ENCODE measurements at regions not wholly inside any gene's neighbourhood (a gene's known extent, or its start where the extent isn't known, plus 50 kb on each side); places are given as distances from the start of the nearest gene placed in this dataset.

GRCh38 chr5:97846643-97847042 lies 663.6 kb upstream of the RIOK2 start:
- no peak for DNase-seq (ENCODE audit: low read depth)

GRCh38 chr5:97847920-97848631 lies 665.0 kb upstream of the RIOK2 start:
- no peak for DNase-seq (ENCODE audit: low read depth)

- no peak for DNase-seq (ENCODE audit: low read depth)
Observed at GRCh38 chr5:97851036-97851435, 668.0 kb upstream of the RIOK2 start.

DNA sequence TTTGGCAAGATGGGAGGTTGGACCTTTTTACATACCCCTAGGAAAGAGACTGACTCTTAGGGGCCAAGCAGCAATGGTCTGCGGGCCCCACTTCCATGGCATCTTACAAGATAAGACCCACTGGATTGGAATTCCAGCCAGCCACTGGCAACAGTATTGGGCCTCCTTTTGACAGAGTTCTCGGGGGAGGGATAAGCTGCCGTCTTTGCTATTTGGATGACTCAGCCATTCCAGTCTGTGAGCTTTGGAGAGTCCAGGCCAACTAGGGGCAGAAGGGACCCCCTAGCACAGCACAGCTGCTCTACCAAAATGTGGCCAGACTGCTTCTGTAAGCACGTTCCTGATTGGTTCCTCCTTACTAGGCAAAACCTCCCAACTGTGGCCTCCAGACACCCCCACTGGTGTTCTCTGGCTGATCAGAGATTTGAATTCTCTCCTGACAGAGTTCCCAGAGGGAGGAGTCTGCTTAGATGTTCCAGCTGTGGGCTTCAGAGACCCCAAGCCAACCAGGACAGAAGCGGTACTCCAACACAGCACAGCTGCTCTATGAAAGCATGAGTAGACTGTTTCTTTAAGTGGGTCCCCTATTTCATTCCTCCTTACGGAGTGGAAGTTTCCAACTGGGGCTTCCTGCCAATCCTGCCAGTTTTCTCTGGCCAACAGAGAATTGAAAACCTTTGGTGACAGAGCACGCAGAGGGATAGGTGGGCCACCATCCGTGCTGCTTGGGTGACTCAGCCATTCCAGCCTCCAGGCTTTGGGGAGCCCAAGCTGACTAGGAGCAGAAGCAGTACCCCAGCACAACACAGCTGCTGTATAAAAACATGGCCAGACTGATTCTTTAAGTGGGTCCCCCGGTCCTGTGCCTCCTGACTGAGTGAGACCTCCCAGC lies 672.1 kb upstream of the RIOK2 start:
- DNase-seq (ENCODE audit: low read depth) = peak; percentile 38

DNA sequence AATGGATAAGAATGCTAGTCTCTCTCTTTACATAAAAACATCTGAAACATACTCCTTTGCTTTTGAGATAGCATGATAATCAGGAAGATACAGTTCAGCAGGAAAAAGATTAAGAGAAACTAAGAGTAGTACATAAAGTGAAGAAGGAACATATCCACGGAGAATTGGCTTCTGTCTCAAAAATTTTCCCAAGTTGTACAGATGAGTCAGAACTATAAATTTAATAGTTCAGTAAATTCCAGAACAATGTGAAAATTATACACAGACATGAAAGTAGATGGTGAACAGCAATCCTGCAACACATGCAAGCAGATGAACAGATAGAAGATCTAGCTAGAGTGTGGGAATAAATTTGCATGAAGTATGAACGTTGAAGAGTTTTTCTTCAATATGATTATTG lies 691.4 kb upstream of the RIOK2 start:
- DNase-seq (ENCODE audit: low read depth) = no peak

DNA sequence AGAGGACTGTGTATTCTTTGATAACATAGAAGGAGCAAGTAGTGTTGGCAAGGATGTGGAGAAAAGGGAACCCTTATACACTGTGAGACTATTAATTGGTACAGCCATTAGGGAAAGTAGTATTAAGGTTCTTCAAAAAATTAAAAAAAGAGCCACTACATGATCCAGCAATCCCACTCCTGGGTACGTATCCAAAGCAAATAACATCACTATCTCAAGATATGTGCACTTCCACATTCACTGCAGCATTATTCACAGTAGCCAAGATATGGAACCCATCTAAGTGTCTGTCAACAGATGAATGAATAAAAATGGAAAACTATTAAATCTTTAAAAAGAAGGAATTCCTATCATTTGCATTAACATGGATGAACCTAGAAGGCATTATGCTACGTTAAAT lies 693.2 kb upstream of the RIOK2 start:
- DNase-seq (ENCODE audit: low read depth) = no peak

DNA sequence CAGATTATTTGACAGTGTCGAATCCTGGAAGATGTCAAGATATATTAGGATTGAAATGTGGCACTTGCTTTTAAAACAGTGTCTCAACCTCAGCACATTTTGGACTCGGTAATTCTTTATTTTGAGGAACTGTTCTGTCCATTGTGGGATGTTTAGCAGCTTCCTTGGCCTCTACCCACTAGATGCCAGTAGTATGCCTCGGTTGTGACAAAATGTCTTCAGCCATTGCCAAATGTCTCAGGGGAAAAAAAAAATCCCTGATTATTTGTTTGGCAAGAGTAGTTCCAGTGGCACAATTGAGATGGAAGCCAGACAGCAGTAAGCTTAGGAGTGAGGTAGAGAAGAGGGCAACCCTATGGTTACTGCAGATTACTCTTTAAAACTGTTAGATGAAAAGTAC lies 694.5 kb upstream of the RIOK2 start:
- DNase-seq (ENCODE audit: low read depth) = no peak

DNA sequence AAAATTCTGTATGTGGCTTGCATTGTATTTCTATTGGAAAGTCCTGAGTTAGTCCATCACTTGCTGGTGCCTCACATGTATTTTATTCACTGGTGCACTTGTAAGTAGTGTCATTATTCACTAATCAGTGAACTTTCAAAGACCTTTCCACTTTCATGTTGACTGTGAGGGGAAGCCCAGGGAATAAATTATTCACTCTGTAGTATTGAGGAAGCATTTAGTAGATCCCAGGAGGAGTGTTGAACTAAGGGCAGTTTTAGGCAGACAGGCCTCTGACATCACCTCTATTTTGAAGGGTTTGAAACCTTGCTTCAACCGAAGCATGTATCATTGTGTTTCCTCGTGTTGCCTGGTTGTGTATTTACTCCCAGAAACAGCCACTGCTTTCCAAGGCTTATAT lies 705.4 kb upstream of the RIOK2 start:
- DNase-seq (ENCODE audit: low read depth) = no peak

DNA sequence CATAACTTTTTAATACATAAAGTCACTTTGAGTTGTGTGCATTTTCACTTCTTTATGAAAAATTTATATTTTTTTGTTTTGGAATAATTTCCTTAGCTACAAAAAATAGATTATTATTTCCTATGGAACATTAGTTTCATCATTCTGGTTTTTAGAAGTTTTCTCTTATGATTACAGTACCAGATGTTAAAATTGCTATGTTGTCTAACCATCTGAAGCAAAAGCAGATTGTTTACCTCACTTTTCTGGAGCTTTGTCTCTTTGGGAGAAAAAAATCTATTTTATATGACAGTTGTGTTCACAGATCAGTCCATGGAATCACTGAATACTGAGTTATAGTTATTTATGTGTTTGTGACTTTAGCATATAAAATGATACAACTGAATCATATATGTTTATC lies 708.9 kb upstream of the RIOK2 start:
- no peak for DNase-seq (ENCODE audit: low read depth)

DNA sequence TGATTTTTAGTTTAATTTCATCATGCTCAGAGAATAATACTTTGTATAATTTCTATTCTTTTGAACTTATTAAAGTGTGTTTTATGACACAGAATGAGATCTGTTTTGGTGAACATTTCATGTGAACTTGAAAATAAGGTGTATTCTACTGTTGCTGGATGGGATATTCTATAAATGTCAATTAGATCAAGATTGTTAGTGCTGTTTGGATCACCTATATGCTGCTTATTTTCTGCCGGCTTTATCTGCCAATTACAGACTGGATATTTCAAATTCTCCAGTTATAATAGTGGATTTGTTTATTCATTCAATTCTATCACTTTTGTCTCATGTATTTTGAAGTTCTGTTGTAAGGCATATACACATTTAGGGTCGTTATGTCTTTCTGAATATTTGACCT lies 720.7 kb upstream of the RIOK2 start:
- DNase-seq (ENCODE audit: low read depth) = no peak

GRCh38 chr5:97906135-97906534 lies 723.1 kb upstream of the RIOK2 start:
- no peak for DNase-seq (ENCODE audit: low read depth)

- DNase-seq (ENCODE audit: low read depth) = no peak
Observed at GRCh38 chr5:97907646-97908400, 724.8 kb upstream of the RIOK2 start.

- no peak for DNase-seq (ENCODE audit: low read depth)
Observed at GRCh38 chr5:97909541-97909940, 726.5 kb upstream of the RIOK2 start.

DNA sequence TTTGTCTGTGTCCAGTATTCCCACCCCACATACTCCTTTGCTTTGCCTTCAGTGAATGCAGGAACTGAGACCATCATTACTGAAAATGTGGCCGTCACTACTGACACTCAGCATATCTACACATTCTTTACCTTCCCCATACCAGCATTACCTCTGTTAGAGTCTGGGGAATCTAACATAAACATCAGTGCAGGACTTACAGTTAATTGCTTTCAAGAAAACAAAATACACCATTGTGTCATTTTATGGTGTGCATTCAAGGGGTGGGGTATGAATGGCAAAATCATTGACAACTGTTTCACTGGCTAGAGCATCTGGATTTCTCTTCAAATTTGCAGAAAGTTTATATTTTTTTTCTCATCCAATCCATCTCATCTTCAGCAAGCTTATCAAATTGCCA lies 731.4 kb upstream of the RIOK2 start:
- no peak for DNase-seq (ENCODE audit: low read depth)

- no peak for DNase-seq (ENCODE audit: low read depth)
Observed at GRCh38 chr5:97915106-97915505, 732.1 kb upstream of the RIOK2 start.

DNA sequence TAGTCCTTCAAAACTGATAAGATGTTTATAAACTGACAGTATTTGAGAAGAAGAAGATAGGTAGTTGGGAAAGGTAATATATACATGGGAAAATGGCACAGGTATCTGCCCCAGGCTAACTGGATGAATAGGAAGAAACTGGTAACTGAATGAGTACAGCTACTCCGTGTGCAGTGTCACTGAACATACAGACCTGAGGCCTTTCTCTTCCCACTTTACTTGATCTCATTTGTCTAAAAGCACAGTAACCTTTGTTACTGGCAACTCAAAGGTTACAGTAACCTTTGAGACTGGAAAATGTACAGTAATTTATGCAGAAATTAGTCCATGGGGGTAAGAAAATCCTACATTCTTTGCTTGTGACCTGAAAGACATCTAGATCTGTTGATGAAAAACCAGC lies 735.0 kb upstream of the RIOK2 start:
- no peak for DNase-seq (ENCODE audit: low read depth)

- no peak for DNase-seq (ENCODE audit: low read depth)
Observed at GRCh38 chr5:97918620-97919019, 735.6 kb upstream of the RIOK2 start.

DNA sequence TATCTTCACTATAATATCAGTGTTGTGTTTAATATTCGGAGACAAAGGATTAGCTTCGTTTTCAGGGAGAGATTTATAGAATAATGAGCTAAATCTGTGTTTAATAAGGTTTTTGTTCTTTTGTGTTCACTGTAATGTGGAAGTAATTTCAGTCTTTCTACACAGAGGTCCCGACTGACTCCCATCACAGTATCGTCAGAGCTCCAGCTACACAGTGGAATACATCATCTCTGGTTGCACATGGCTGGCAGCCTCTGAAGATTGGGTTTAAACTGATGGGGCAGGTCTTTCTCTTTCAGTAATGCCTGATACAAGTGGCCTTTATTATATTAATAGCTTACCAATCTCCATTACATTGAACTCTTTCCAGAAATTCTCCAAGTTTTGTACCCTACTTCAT lies 736.7 kb upstream of the RIOK2 start:
- DNase-seq (ENCODE audit: low read depth) = peak; percentile 14

DNA sequence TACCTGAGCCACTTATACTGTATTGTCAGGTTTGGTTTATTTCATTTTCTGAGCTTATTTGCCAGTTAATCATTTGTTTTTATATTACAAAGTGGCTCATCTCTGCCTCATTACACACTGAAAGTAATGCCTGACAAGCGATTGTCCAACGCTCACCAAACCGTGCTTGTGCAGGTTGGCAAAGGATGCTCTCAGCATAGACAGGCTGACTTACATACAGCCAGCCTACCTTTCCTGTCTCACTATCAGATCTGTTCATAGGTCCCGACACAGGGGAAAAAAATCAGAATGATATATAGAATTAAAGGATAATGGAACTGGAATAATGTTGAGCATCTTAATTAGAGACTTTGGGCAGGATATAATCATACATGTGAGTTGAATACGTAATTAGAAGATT lies 739.7 kb upstream of the RIOK2 start:
- no peak for DNase-seq (ENCODE audit: low read depth)

GRCh38 chr5:97923496-97923895 lies 740.4 kb upstream of the RIOK2 start:
- no peak for DNase-seq (ENCODE audit: low read depth)

GRCh38 chr5:97923997-97924396 lies 741.0 kb upstream of the RIOK2 start:
- no peak for DNase-seq (ENCODE audit: low read depth)

DNA sequence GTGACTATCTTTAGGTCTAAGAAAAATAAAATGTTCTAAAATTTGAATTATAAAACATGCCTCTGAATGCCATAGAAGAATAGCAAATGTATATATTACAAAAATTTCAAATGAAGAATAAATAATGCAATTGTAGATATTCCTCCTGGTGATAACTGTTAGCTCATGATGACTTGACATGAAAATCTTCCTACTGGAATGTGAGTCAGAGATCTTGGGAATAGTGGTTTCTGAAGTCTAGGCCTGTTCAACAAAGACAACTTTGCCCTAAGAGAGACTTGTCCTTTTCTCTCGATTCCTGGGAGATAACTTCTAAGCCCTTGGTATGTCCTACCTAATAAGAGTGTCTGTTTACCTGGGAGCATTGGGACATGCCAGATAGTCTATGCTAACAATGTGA lies 746.3 kb upstream of the RIOK2 start:
- DNase-seq (ENCODE audit: low read depth) = no peak

DNA sequence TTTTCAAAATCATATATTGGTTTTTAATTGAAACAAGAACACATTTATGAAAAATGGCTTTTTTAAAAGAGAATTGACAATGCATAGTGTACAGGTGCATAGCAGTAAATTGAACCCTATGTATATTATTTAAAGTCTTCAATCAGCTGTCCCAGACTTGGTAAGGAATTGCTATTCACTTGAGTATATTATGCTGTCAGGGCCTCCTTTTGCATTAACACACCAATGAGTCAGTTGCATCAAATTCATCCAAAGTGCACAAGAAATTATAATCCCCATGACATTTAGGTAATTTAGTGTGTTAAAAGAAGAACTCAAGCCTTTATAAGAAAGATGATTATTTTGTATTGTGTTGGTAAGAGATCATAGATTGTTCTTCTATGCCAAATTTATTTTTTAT lies 748.8 kb upstream of the RIOK2 start:
- DNase-seq (ENCODE audit: low read depth) = no peak

Measured in fibroblast of the conjunctiva (primary cell).